NCI-H146 treated with DMSO at 0.1 percent for 48 hours (cell line): ENCODE measurements at regions not wholly inside any gene's neighbourhood (a gene's known extent, or its start where the extent isn't known, plus 50 kb on each side); places are given as distances from the start of the nearest gene placed in this dataset.
"Not testable (repeated sequence)": the region's sequence is repeated elsewhere in the genome, so short reads cannot be mapped to it uniquely, and the experiment has no call there.

ENCODE experiments used
- DNase-seq: peaks from one replicate; lab custom pipeline; 2025; ENCODE audit not compliant: unreplicated experiment; lab: John Stamatoyannopoulos, UW

GRCh38 chr4:156420623-156421022 lies 467.0 kb upstream of the CTSO start:
- no peak for DNase-seq

- no peak for DNase-seq
These were observed 465.5 kb upstream of the CTSO start for GRCh38 chr4:156419080-156419685.

GRCh38 chr4:156414406-156414805 lies 460.7 kb upstream of the CTSO start:
- no peak for DNase-seq

- no peak for DNase-seq
These were observed 459.8 kb upstream of the CTSO start for GRCh38 chr4:156413239-156414135.

- DNase-seq: no peak
These were observed 457.9 kb upstream of the CTSO start for GRCh38 chr4:156411531-156411930.

- DNase-seq: no peak
These were observed 455.1 kb upstream of the CTSO start for GRCh38 chr4:156408749-156409148.

GRCh38 chr4:156401371-156401770 lies 447.7 kb upstream of the CTSO start:
- no peak for DNase-seq

GRCh38 chr4:156396534-156396933 lies 442.9 kb upstream of the CTSO start:
- no peak for DNase-seq

- DNase-seq: no peak
These were observed 437.6 kb upstream of the CTSO start for GRCh38 chr4:156391325-156391653.

- no peak for DNase-seq
These were observed 437.1 kb upstream of the CTSO start for GRCh38 chr4:156390599-156391324.

GRCh38 chr4:156388826-156389225 lies 435.2 kb upstream of the CTSO start:
- DNase-seq: no peak

- DNase-seq: no peak
These were observed 424.5 kb upstream of the CTSO start for GRCh38 chr4:156378033-156378665.

- DNase-seq: no peak
These were observed 423.5 kb upstream of the CTSO start for GRCh38 chr4:156377036-156377710.

- DNase-seq: no peak
These were observed 421.2 kb upstream of the CTSO start for GRCh38 chr4:156374894-156375293.

- DNase-seq: no peak
These were observed 420.4 kb upstream of the CTSO start for GRCh38 chr4:156374069-156374468.

- DNase-seq: not testable (repeated sequence)
These were observed 413.8 kb upstream of the CTSO start for GRCh38 chr4:156367502-156367901.

GRCh38 chr4:156362581-156362980 lies 408.9 kb upstream of the CTSO start:
- no peak for DNase-seq

GRCh38 chr4:156347412-156348075 lies 393.9 kb upstream of the CTSO start:
- no peak for DNase-seq

- no peak for DNase-seq
These were observed 393.3 kb upstream of the CTSO start for GRCh38 chr4:156346959-156347385.

GRCh38 chr4:156344397-156344796 lies 390.7 kb upstream of the CTSO start:
- DNase-seq: no peak
